22Rv1 (cell line): ENCODE measurements at regions not wholly inside any gene's neighbourhood (a gene's known extent, or its start where the extent isn't known, plus 50 kb on each side); places are given as distances from the start of the nearest gene placed in this dataset.

ENCODE experiments used
- H3K27ac ChIP-seq: fragments of 450-650 bp; 2 replicates; pipeline ENCODE4 v1.5.1; 2017
- ZFX ChIP-seq: fragments of 450-650 bp; IDR thresholded peaks from 2 replicates; pipeline ENCODE4 v1.6.1; 2017; ENCODE audit warnings: antibody characterized with exemption, borderline replicate concordance
- TF ChIP-seq, protein P1 (sequence below): fragments of 450-650 bp; IDR thresholded peaks from 2 replicates; pipeline ENCODE4 v1.5.1; 2017; ENCODE audit warnings: mild to moderate bottlenecking

- TF ChIP-seq, protein P1, sequence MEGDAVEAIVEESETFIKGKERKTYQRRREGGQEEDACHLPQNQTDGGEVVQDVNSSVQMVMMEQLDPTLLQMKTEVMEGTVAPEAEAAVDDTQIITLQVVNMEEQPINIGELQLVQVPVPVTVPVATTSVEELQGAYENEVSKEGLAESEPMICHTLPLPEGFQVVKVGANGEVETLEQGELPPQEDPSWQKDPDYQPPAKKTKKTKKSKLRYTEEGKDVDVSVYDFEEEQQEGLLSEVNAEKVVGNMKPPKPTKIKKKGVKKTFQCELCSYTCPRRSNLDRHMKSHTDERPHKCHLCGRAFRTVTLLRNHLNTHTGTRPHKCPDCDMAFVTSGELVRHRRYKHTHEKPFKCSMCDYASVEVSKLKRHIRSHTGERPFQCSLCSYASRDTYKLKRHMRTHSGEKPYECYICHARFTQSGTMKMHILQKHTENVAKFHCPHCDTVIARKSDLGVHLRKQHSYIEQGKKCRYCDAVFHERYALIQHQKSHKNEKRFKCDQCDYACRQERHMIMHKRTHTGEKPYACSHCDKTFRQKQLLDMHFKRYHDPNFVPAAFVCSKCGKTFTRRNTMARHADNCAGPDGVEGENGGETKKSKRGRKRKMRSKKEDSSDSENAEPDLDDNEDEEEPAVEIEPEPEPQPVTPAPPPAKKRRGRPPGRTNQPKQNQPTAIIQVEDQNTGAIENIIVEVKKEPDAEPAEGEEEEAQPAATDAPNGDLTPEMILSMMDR, result no peak
- no peak for TF ChIP-seq ZFX
Observed at GRCh38 chr10:28952523-28952922, 275.2 kb downstream of the BAMBI start.

GRCh38 chr10:28954211-28954610, 276.9 kb downstream of the BAMBI start:
- TF ChIP-seq ZFX, result no peak
- TF ChIP-seq, protein P1, result no peak
- H3K27ac ChIP-seq, result no peak overlapping the region

More at GRCh38 chr10:28952523-28952922, 275.2 kb downstream of the BAMBI start:
- H3K27ac ChIP-seq, result no peak overlapping the region

- TF ChIP-seq, protein P1, result no peak
- no peak for TF ChIP-seq ZFX
- no peak overlapping the region for H3K27ac ChIP-seq
Observed at GRCh38 chr10:28958468-28958867, 281.1 kb downstream of the BAMBI start.

- TF ChIP-seq, protein P1, result no peak
- no peak for TF ChIP-seq ZFX
- H3K27ac ChIP-seq, result no peak overlapping the region
Observed at GRCh38 chr10:28959850-28960501, 282.7 kb downstream of the BAMBI start.

- TF ChIP-seq, protein P1, result no peak
- no peak for TF ChIP-seq ZFX
- H3K27ac ChIP-seq, result no peak overlapping the region
Observed at GRCh38 chr10:28962768-28963167, 285.4 kb downstream of the BAMBI start.

- no peak overlapping the region for H3K27ac ChIP-seq
- TF ChIP-seq ZFX, result no peak
- TF ChIP-seq, protein P1, result no peak
Observed at GRCh38 chr10:28963539-28964221, 286.4 kb downstream of the BAMBI start.

GRCh38 chr10:28965937-28966336, 288.6 kb downstream of the BAMBI start:
- H3K27ac ChIP-seq, result no peak overlapping the region
- TF ChIP-seq, protein P1, result no peak
- no peak for TF ChIP-seq ZFX
